ENCODE measurements at regions not wholly inside any gene's neighbourhood (a gene's known extent, or its start where the extent isn't known, plus 50 kb on each side); places are given as distances from the start of the nearest gene placed in this dataset.
A peak's percentile ranks its signal among the peaks of the same experiment; 100 is the strongest.
"Not testable (repeated sequence)": the region's sequence is repeated elsewhere in the genome, so short reads cannot be mapped to it uniquely, and the experiment has no call there.

DNA sequence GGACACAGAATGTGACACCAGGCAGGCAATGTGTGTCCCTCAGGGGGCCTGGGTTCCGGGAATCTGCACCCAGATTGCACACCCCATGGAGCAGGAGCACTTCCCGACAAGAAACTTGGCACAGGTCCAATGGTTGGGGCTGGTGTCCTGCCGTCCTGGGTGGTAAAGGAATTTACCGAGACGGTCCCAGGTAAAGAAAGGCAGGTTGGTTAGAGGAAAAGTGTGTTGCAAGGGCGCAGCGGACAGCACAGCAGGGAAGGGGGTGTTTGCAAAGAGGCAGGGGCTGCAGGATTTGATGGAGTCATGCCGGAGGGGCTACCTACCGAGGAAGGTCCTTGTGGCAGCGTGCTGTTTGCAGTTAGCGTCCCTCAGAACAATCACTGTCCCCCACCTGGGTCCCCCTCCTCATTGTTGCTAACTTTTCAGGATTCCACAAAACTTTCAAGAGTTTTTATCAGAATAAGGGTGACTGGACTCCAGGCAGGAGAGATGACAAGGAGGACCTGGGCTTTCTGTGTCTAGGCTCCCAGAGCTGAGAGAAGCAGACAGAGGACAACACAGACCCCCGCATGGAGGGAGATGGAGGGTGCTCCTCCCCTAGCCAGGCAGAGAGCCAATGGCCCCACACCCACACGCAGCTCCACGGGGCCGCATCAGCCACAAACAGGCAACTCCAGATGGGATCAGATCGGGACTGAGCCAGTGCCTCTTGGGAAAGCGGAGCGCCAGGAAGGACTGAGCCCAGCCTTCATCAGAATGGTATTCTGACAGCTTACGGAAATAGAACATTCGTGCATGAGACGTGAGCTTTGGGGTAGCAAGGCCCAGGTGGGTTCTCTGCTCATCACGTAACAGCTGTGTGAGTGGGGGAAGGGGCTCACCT lies 1423.9 kb downstream of the BRD1 start:
- DNase-seq, result no peak
- ATAC-seq, result no peak
- H3K9me3 ChIP-seq, result peaks cover 0 to 5% of the 10 kb centered on the region in 2 donors
- no peaks in the 10 kb centered on the region for H3K36me3 ChIP-seq
- H3K27me3 ChIP-seq, result peaks cover 0 to 5% of the 10 kb centered on the region in 2 donors
- no peaks in the 10 kb centered on the region for H3K4me1 ChIP-seq
- no peak overlapping the region for H3K27ac ChIP-seq
- TF ChIP-seq, protein P1, sequence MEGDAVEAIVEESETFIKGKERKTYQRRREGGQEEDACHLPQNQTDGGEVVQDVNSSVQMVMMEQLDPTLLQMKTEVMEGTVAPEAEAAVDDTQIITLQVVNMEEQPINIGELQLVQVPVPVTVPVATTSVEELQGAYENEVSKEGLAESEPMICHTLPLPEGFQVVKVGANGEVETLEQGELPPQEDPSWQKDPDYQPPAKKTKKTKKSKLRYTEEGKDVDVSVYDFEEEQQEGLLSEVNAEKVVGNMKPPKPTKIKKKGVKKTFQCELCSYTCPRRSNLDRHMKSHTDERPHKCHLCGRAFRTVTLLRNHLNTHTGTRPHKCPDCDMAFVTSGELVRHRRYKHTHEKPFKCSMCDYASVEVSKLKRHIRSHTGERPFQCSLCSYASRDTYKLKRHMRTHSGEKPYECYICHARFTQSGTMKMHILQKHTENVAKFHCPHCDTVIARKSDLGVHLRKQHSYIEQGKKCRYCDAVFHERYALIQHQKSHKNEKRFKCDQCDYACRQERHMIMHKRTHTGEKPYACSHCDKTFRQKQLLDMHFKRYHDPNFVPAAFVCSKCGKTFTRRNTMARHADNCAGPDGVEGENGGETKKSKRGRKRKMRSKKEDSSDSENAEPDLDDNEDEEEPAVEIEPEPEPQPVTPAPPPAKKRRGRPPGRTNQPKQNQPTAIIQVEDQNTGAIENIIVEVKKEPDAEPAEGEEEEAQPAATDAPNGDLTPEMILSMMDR (IDR thresholded peaks at IDR 0.05), result no peak
- intact Hi-C loops (cut with DNase I), result no loop called here
- no peak overlapping the region for H3K4me3 ChIP-seq

DNA sequence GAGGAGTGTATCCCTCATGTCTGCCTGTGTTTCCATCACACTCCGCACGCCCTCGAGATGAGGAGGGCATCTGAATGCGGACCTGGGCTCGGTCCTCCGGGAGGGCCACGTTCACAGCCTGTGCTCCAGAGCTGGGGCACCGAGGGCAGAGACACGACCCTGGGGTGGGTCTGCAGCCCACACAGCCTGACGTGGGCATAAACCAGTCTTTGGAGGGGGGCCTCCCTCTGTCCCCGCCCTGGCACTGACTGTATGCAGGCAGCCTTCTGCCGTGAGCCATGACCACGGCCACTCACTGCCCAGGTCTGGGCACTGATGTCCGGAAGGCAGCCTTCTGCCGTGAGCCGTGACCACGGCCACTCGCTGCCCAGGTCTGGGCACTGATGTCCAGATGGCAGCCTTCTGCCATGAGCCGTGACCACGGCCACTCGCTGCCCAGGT lies 1425.1 kb downstream of the BRD1 start:
- Histone ChIP-seq H3K4me1 (no peaks in the 10 kb centered on the region), H3K27me3 (peaks cover 0 to 5% of the 10 kb centered on the region in 2 donors), H3K9me3 (no peaks in the 10 kb centered on the region), H3K36me3 (no peaks in the 10 kb centered on the region), H3K4me3 (no peak overlapping the region), H3K27ac (no peak overlapping the region)
- TF ChIP-seq, protein P1 (IDR thresholded peaks at IDR 0.05), result no peak
- DNase-seq (peak in 1 of 4 donors; percentile 71), ATAC-seq (no peak)
- intact Hi-C loops (cut with DNase I), result no loop called here

DNA sequence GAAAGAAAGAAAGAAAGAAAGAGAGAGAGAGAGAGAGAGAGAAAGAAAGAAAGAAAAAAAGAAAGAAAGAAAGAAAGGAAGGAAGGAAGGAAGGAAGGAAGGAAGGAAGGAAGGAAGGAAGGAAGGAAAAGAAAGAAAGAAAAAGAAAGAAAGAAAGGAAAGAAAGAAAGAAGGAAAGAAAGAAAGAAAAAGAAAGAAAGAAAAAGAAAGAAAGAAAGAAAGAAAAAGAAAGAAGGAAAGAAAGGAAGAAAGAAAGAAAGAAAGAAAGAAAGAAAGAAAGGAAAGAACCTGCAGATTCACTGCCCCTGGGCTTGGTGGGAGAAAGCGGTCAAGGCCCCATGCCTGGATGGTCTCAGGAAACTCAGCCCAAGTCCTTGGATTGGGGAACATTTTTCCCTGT lies 1426.2 kb downstream of the BRD1 start:
- ATAC-seq; DNase-seq; intact Hi-C loops (cut with DNase I); H3K27ac ChIP-seq; H3K4me1 ChIP-seq; H3K9me3 ChIP-seq; H3K4me3 ChIP-seq; H3K27me3 ChIP-seq; H3K36me3 ChIP-seq: not testable (repeated sequence)

DNA sequence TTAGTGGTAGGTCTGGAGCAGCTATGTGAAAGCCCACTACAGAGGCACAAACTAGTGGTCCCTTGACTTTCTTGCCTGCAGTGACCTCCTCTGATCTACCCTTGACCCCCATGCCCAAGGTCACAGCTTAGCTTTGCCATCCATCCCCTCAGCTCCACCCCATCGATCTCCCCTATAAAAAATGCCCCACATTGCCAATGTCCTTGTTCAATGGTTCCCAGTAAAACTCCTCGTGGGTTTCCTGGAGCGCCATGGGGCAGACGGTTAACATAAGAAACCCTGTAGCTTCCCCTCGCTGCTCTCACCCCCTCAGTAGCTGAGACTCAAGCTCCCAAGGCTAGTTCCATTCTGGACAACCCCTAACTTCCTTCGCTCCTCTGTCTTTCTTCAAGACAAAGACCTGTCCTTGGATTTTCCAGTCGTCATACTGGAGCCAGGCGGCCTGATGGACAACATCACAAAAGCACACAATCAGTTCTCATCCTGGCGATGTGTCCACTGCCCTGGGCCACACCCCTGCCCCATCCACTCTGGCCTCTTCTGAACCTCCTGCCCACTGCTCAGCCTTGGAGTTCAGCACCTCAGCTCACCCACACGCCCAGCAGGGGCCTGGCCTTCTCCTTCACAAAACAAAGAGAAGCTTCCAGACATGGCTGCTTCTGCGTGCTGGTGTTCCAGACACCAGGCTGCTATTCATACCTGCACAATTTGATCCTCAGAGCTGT lies 1429.3 kb downstream of the BRD1 start:
- DNase-seq (no peak), ATAC-seq (no peak)
- Histone ChIP-seq H3K36me3 (no peaks in the 10 kb centered on the region), H3K4me3 (no peak overlapping the region), H3K27ac (no peak overlapping the region), H3K9me3 (no peaks in the 10 kb centered on the region), H3K4me1 (no peaks in the 10 kb centered on the region), H3K27me3 (peaks cover 0 to 1% of the 10 kb centered on the region in 2 donors)
- intact Hi-C loops (cut with DNase I), result no loop called here
- TF ChIP-seq, protein P1 (IDR thresholded peaks at IDR 0.05), result no peak

- no peaks in the 10 kb centered on the region for H3K9me3 ChIP-seq
- DNase-seq, result no peak
- no peaks in the 10 kb centered on the region for H3K36me3 ChIP-seq
- no peaks in the 10 kb centered on the region for H3K4me1 ChIP-seq
- H3K27me3 ChIP-seq, result no peaks in the 10 kb centered on the region
- ATAC-seq, result no peak
- no peak overlapping the region for H3K27ac ChIP-seq
- TF ChIP-seq, protein P1 (IDR thresholded peaks at IDR 0.05), result no peak
- intact Hi-C loops (cut with DNase I), result no loop called here
- no peak overlapping the region for H3K4me3 ChIP-seq
These were observed 1430.0 kb downstream of the BRD1 start for GRCh38 chr22:48397531-48398180.

All from left lung (tissue), 4 donors.